Suprapubic skin (tissue), 4 donors: ENCODE measurements at regions not wholly inside any gene's neighbourhood (a gene's known extent, or its start where the extent isn't known, plus 50 kb on each side); places are given as distances from the start of the nearest gene placed in this dataset.

ENCODE experiments used
- DNase-seq, 2 donors: peaks; one replicate each; pipeline ENCODE4 v3.0.0-alpha.2; 2019; ENCODE audit warnings: low spot score in 2 of 2
- H3K27ac ChIP-seq: fragments of 200-600 bp; sonication (generic); one replicate; pipeline ENCODE4 v1.5.1; 2019
- H3K27me3 ChIP-seq: fragments of 200-600 bp; sonication (generic); one replicate; pipeline ENCODE4 v1.5.1; 2019
- H3K36me3 ChIP-seq: fragments of 200-600 bp; sonication (generic); one replicate; pipeline ENCODE4 v1.5.1; 2019
- H3K4me1 ChIP-seq: fragments of 200-600 bp; sonication (generic); one replicate; pipeline ENCODE4 v1.5.1; 2019
- H3K4me3 ChIP-seq: fragments of 200-600 bp; sonication (generic); one replicate; pipeline ENCODE4 v1.5.1; 2019; ENCODE audit warnings: mild to moderate bottlenecking
- H3K9me3 ChIP-seq: fragments of 200-600 bp; sonication (generic); one replicate; pipeline ENCODE4 v1.5.1; 2019
- CTCF ChIP-seq, 2 donors: fragments of 200-600 bp in 1 of 2; fragments of 450-650 bp in 1 of 2; sonication (generic) in 1 of 2; IDR thresholded peaks; one replicate each; pipeline ENCODE4 v1.5.1; 2016 to 2019; ENCODE audit warnings: antibody characterized with exemption in 2 of 2, mild to moderate bottlenecking in 1 of 2, moderate library complexity in 1 of 2
- EP300 ChIP-seq: sonication (generic); formaldehyde crosslinking; IDR thresholded peaks from one replicate; pipeline ENCODE4 v1.6.1; 2017; ENCODE audit warnings: antibody characterized with exemption
- POLR2A ChIP-seq, 2 donors: fragments of 450-650 bp; IDR thresholded peaks; one replicate each; pipeline ENCODE4 v1.6.1; 2017; ENCODE audit warnings: antibody characterized with exemption in 2 of 2, mild to moderate bottlenecking in 2 of 2, moderate library complexity in 2 of 2
- POLR2AphosphoS5 ChIP-seq, 3 donors: sonication (generic); formaldehyde crosslinking; IDR thresholded peaks; one replicate each; pipeline ENCODE4 v1.6.1; 2017; ENCODE audit warnings: antibody characterized with exemption in 3 of 3
- WGBS: methylation state at CpG from one replicate; pipeline ENCODE4 v1.1.5; 2018; 5-methylcytosine and 5-hydroxymethylcytosine counted together

GRCh38 chr9:105884416-105884815 is 190.1 kb downstream of the TMEM38B start:
- no peak overlapping the region for H3K4me3 ChIP-seq
- WGBS = 69% methylated on average over 3 of the region's 3 CpGs
- H3K27me3 ChIP-seq = no peaks in the 10 kb centered on the region
- H3K9me3 ChIP-seq = no peaks in the 10 kb centered on the region
- no peak overlapping the region for H3K27ac ChIP-seq
- H3K36me3 ChIP-seq = no peaks in the 10 kb centered on the region
- DNase-seq = no peak
- TF ChIP-seq POLR2AphosphoS5 (IDR thresholded peaks at IDR 0.05) (no peak), EP300 (no peak), CTCF (IDR thresholded peaks at IDR 0.05) (no peak), POLR2A (IDR thresholded peaks at IDR 0.05) (no peak)
- H3K4me1 ChIP-seq = no peaks in the 10 kb centered on the region

- no peak for DNase-seq
- H3K27ac ChIP-seq = no peak overlapping the region
- no peaks in the 10 kb centered on the region for H3K9me3 ChIP-seq
- TF ChIP-seq POLR2A (IDR thresholded peaks at IDR 0.05) (no peak), CTCF (IDR thresholded peaks at IDR 0.05) (no peak), POLR2AphosphoS5 (IDR thresholded peaks at IDR 0.05) (no peak), EP300 (no peak)
- H3K27me3 ChIP-seq = no peaks in the 10 kb centered on the region
- 72% methylated on average over 3 of the region's 3 CpGs for WGBS
- H3K4me1 ChIP-seq = no peaks in the 10 kb centered on the region
- no peaks in the 10 kb centered on the region for H3K36me3 ChIP-seq
- no peak overlapping the region for H3K4me3 ChIP-seq
Measured at GRCh38 chr9:105886136-105886535, 191.8 kb downstream of the TMEM38B start.

- Histone ChIP-seq H3K9me3 (no peaks in the 10 kb centered on the region), H3K4me3 (no peak overlapping the region), H3K4me1 (no peaks in the 10 kb centered on the region), H3K36me3 (no peaks in the 10 kb centered on the region), H3K27ac (no peak overlapping the region), H3K27me3 (no peaks in the 10 kb centered on the region)
- 58% methylated on average over 2 of the region's 2 CpGs for WGBS
- no peak for DNase-seq
- no peak for TF ChIP-seq POLR2A (IDR thresholded peaks at IDR 0.05)
- no peak for TF ChIP-seq EP300
- no peak for TF ChIP-seq CTCF (IDR thresholded peaks at IDR 0.05)
- TF ChIP-seq POLR2AphosphoS5 (IDR thresholded peaks at IDR 0.05) = no peak
Measured at GRCh38 chr9:105887679-105888078, 193.3 kb downstream of the TMEM38B start.

- H3K27me3 ChIP-seq = no peaks in the 10 kb centered on the region
- no peak for DNase-seq
Measured at GRCh38 chr9:105890046-105890822, 195.9 kb downstream of the TMEM38B start.

More at GRCh38 chr9:105890046-105890822, 195.9 kb downstream of the TMEM38B start:
- no peak for TF ChIP-seq POLR2AphosphoS5 (IDR thresholded peaks at IDR 0.05)
- no peak for TF ChIP-seq POLR2A (IDR thresholded peaks at IDR 0.05)
- TF ChIP-seq EP300 = no peak
- no peak for TF ChIP-seq CTCF (IDR thresholded peaks at IDR 0.05)
- no peak overlapping the region for H3K4me3 ChIP-seq
- no peak overlapping the region for H3K27ac ChIP-seq
- 31% methylated on average over 5 of the region's 5 CpGs for WGBS
- H3K36me3 ChIP-seq = no peaks in the 10 kb centered on the region
- no peaks in the 10 kb centered on the region for H3K9me3 ChIP-seq
- H3K4me1 ChIP-seq = no peaks in the 10 kb centered on the region
